Psoas muscle (tissue), 7 donors: ENCODE measurements at regions not wholly inside any gene's neighbourhood (a gene's known extent, or its start where the extent isn't known, plus 50 kb on each side); places are given as distances from the start of the nearest gene placed in this dataset.
"Not testable (repeated sequence)": the region's sequence is repeated elsewhere in the genome, so short reads cannot be mapped to it uniquely, and the experiment has no call there.

Source experiments
- ATAC-seq, 4 donors: fragments of 200-7000 bp; cut with Tn5 transposase; one replicate each; pipeline ENCODE4 v1.9.1; 2020; ENCODE audit warnings: moderate library complexity in 3 of 4, mild to moderate bottlenecking in 2 of 4
- DNase-seq, 2 donors: peaks; one replicate each; pipeline ENCODE4 v3.0.0-alpha.2; 2020
- H3K27ac ChIP-seq: fragments of 200-600 bp; one replicate; pipeline ENCODE4 v1.8.0; 2022
- H3K27me3 ChIP-seq, 3 donors: fragments of 200-600 bp in 1 of 3; one replicate each; pipeline versions ENCODE4 v1.6.1 to v1.8.0; 2013 to 2022; ENCODE audit warnings: low read length in 2 of 3, mild to moderate bottlenecking in 2 of 3, moderate library complexity in 1 of 3; ENCODE audit not compliant: insufficient read depth in 3 of 3
- H3K36me3 ChIP-seq, 2 donors: fragments of 200-600 bp in 1 of 2; one replicate each; pipeline versions ENCODE4 v1.6.1 to v1.8.0; 2013 to 2022; ENCODE audit warnings: low read depth in 1 of 2, mild to moderate bottlenecking in 1 of 2, moderate library complexity in 1 of 2; ENCODE audit not compliant: insufficient read depth in 1 of 2
- H3K4me1 ChIP-seq: fragments of 200-600 bp; one replicate; pipeline ENCODE4 v1.8.0; 2022
- H3K4me3 ChIP-seq: fragments of 200-600 bp; one replicate; pipeline ENCODE4 v1.8.0; 2022; ENCODE audit warnings: mild to moderate bottlenecking
- H3K9me3 ChIP-seq: fragments of 200-600 bp; one replicate; pipeline ENCODE4 v1.8.0; 2022
- CTCF ChIP-seq: fragments of 200-600 bp; IDR thresholded peaks from one replicate; pipeline ENCODE4 v1.8.0; 2022; ENCODE audit warnings: antibody characterized with exemption
- WGBS, 3 donors: extraction: QIAGEN DNeasy Blood & Tissue Kit; methylation state at CpG; one replicate each; pipeline versions ENCODE4 v1.1.6 to v1.1.7; 2013; 5-methylcytosine and 5-hydroxymethylcytosine counted together
- intact Hi-C, 2 donors: fragments of 100-400 bp; cut with DNase I; formaldehyde crosslinking; loops; one replicate each; pipeline versions ENCODE4 v1.11.0 to v1.14.2; 2022
- donor health status: healthy with polysubstance abuse.
- donor health status: DM: no; HTN: no; CAD: no; lungs with moderate emphysema.
- donor health status: Bipolar disorder and iron deficiency.
- donor health status: healthy.
- donor health status: DM: yes; HTN: yes; CAD: no.
- donor health status: DM: no; HTN: no; CAD: no.
- donor health status: DM: yes; HTN: yes; CAD: no.

GRCh38 chr6:78243519-78243918 is 590.7 kb downstream of the MEI4 start:
- WGBS, 3 donors, result 88 to 89% (median 89%) methylated on average over 2 of the region's 2 CpGs
- Histone ChIP-seq H3K4me1 (no peaks in the 10 kb centered on the region), H3K9me3 (no peaks in the 10 kb centered on the region), H3K4me3 (no peak overlapping the region), H3K36me3 (no peaks in the 10 kb centered on the region), H3K27ac (no peak overlapping the region), H3K27me3 (no peaks in the 10 kb centered on the region)
- DNase-seq, result no peak
- ATAC-seq, result no peak
- intact Hi-C loops, result no loop called here
- TF ChIP-seq CTCF, result no peak

- no peaks in the 10 kb centered on the region for H3K36me3 ChIP-seq
- H3K27me3 ChIP-seq, result no peaks in the 10 kb centered on the region
- H3K9me3 ChIP-seq, result no peaks in the 10 kb centered on the region
- no peak overlapping the region for H3K4me3 ChIP-seq
- no peaks in the 10 kb centered on the region for H3K4me1 ChIP-seq
- intact Hi-C loops, result loop anchor here in 1 of 2 donors (5.0 kb wide), 2 partner anchors 75 to 405 kb away; no protein-coding TSS in a partner anchor
- ATAC-seq (no peak), DNase-seq (no peak)
- no peak overlapping the region for H3K27ac ChIP-seq
- WGBS, 3 donors, result 90 to 91% (median 91%) methylated on average over 4 of the region's 4 CpGs
- TF ChIP-seq CTCF, result no peak
Measured at GRCh38 chr6:78251931-78252330, 599.1 kb downstream of the MEI4 start.

- DNase-seq (no peak), ATAC-seq (no peak)
- TF ChIP-seq CTCF, result no peak
- H3K27ac ChIP-seq, result no peak overlapping the region
- no peaks in the 10 kb centered on the region for H3K4me1 ChIP-seq
- no peaks in the 10 kb centered on the region for H3K9me3 ChIP-seq
- no peak overlapping the region for H3K4me3 ChIP-seq
- intact Hi-C loops, result loop anchor here in 1 of 2 donors (5.0 kb wide), 2 partner anchors 74 to 406 kb away; no protein-coding TSS in a partner anchor
- 51 to 52% (median 52%) methylated on average over 2 of the region's 2 CpGs for whole genome bisulfite sequencing, 3 donors
- H3K27me3 ChIP-seq, result no peaks in the 10 kb centered on the region
- H3K36me3 ChIP-seq, result no peaks in the 10 kb centered on the region
Measured at GRCh38 chr6:78253618-78254017, 600.8 kb downstream of the MEI4 start.

- intact Hi-C loops, result no loop called here
- 84 to 94% (median 86%) methylated on average over 1 of the region's 1 CpG for WGBS, 3 donors
- no peak for ATAC-seq
Measured at GRCh38 chr6:78259935-78260334, 607.1 kb downstream of the MEI4 start.

GRCh38 chr6:78260427-78260826 is 606.9 kb upstream of the IRAK1BP1 start:
- ATAC-seq, H3K27ac ChIP-seq, H3K36me3 ChIP-seq, intact Hi-C loops, H3K9me3 ChIP-seq, H3K27me3 ChIP-seq, H3K4me1 ChIP-seq, DNase-seq, H3K4me3 ChIP-seq: not testable (repeated sequence)
- 51 to 55% (median 53%) methylated on average over 3 of the region's 3 CpGs for WGBS, 3 donors

More at GRCh38 chr6:78259935-78260334, 607.1 kb downstream of the MEI4 start:
- Histone ChIP-seq H3K4me1 (no peaks in the 10 kb centered on the region), H3K27me3 (no peaks in the 10 kb centered on the region), H3K9me3 (no peaks in the 10 kb centered on the region), H3K27ac (no peak overlapping the region), H3K36me3 (no peaks in the 10 kb centered on the region), H3K4me3 (no peak overlapping the region)
- no peak for DNase-seq
- no peak for TF ChIP-seq CTCF
